Thyroid gland (tissue), 4 donors: ENCODE measurements at regions not wholly inside any gene's neighbourhood (a gene's known extent, or its start where the extent isn't known, plus 50 kb on each side); places are given as distances from the start of the nearest gene placed in this dataset.
A peak's percentile ranks its signal among the peaks of the same experiment; 100 is the strongest.

Source experiments
- DNase-seq, 2 donors: peaks; one replicate each; pipeline ENCODE4 v3.0.0-alpha.2; 2019
- H3K27ac ChIP-seq, 3 donors: fragments of 200-600 bp; sonication (generic); 1 replicate in 2 of 3; 2 replicates in 1 of 3; pipeline ENCODE4 v1.5.1; 2016 to 2019; ENCODE audit warnings: mild to moderate bottlenecking in 1 of 3, moderate library complexity in 1 of 3
- H3K27me3 ChIP-seq: fragments of 200-600 bp; sonication (generic); one replicate; pipeline ENCODE4 v1.5.1; 2019
- H3K36me3 ChIP-seq, 2 donors: fragments of 200-600 bp; sonication (generic); one replicate each; pipeline ENCODE4 v1.5.1; 2016 to 2019
- H3K4me1 ChIP-seq, 2 donors: fragments of 200-600 bp; sonication (generic); one replicate each; pipeline ENCODE4 v1.5.1; 2017 to 2019
- H3K4me3 ChIP-seq, 3 donors: fragments of 200-600 bp; sonication (generic); replicated peaks in 1 of 3; 1 replicate in 2 of 3; 2 replicates in 1 of 3; pipeline ENCODE4 v1.5.1; 2016; ENCODE audit warnings: mild to moderate bottlenecking in 1 of 3
- H3K9me3 ChIP-seq: fragments of 200-600 bp; sonication (generic); one replicate; pipeline ENCODE4 v1.5.1; 2017
- POLR2A ChIP-seq, 2 donors: fragments of 450-650 bp; IDR thresholded peaks; one replicate each; pipeline ENCODE4 v1.6.1; 2017; ENCODE audit warnings: antibody characterized with exemption in 2 of 2, mild to moderate bottlenecking in 2 of 2, moderate library complexity in 1 of 2
- WGBS, 2 donors: methylation state at CpG; one replicate each; pipeline ENCODE4 v1.1.5; 2017; 5-methylcytosine and 5-hydroxymethylcytosine counted together
- intact Hi-C: fragments of 100-400 bp; cut with DNase I; formaldehyde crosslinking; loops from one replicate; pipeline ENCODE4 v1.15.1; 2023
- TF ChIP-seq, protein P1 (sequence below), 6 experiments: fragments of 200-600 bp in 3 of 6; fragments of 450-650 bp in 3 of 6; sonication (generic) in 3 of 6; IDR thresholded peaks; one replicate each; pipeline ENCODE4 v1.5.1; 2016 to 2019; ENCODE audit warnings: antibody characterized with exemption in 6 of 6, mild to moderate bottlenecking in 2 of 6, inconsistent platforms in 1 of 6, moderate library complexity in 1 of 6

DNA sequence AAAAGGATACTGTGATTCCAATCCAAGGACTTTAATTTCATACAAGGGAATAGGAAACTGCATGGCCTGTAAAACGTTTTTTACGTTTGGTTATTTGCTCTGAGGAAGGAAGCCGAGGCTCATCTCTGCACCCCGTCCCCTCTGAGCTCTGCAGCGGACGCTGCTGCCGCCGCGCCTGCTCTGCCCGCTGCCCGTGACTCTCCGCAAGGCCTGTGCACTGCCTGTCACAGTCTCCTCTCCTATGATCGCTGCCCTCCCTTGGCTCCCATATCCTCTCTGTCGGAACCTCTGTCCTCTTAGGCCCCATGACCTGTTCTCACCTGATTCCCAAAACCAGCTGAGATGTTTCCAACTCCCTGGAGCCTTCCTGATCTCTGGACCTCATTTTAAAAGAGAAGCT, 320.3 kb upstream of the ZNF32 start:
- Histone ChIP-seq H3K27me3 (no peaks in the 10 kb centered on the region), H3K4me1 (peaks cover 0 to 13% of the 10 kb centered on the region in 2 donors), H3K27ac (no peak overlapping the region), H3K9me3 (no peaks in the 10 kb centered on the region), H3K4me3 (no peak overlapping the region), H3K36me3 (no peaks in the 10 kb centered on the region)
- no peak for DNase-seq
- TF ChIP-seq POLR2A (IDR thresholded peaks at IDR 0.05): no peak
- TF ChIP-seq, protein P1, sequence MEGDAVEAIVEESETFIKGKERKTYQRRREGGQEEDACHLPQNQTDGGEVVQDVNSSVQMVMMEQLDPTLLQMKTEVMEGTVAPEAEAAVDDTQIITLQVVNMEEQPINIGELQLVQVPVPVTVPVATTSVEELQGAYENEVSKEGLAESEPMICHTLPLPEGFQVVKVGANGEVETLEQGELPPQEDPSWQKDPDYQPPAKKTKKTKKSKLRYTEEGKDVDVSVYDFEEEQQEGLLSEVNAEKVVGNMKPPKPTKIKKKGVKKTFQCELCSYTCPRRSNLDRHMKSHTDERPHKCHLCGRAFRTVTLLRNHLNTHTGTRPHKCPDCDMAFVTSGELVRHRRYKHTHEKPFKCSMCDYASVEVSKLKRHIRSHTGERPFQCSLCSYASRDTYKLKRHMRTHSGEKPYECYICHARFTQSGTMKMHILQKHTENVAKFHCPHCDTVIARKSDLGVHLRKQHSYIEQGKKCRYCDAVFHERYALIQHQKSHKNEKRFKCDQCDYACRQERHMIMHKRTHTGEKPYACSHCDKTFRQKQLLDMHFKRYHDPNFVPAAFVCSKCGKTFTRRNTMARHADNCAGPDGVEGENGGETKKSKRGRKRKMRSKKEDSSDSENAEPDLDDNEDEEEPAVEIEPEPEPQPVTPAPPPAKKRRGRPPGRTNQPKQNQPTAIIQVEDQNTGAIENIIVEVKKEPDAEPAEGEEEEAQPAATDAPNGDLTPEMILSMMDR (IDR thresholded peaks at IDR 0.05): no peak
- intact Hi-C loops: no loop called here
- 64 to 74% methylated on average over 14 of the region's 14 CpGs for WGBS, 2 donors

DNA sequence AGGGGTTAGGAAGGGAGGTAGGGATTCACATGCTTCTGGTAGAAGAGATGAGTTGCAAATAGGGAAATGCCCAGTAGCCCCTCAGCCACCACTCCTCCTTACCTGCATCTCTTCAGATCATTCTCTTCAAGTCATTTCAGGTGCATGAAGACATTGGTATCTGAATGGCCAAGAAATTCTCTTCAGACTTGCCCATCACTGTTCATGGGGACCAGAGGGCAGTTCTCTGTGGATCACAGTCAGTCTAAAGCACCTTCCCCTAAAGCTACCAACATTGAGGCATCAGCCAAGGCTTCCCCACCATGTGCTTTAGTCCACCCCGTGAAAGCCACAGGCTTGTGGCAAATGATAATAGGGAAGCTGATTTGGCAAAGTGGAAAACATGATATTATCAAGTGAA, 319.4 kb upstream of the ZNF32 start:
- Histone ChIP-seq H3K4me1 (peaks cover 0 to 17% of the 10 kb centered on the region in 2 donors), H3K36me3 (no peaks in the 10 kb centered on the region), H3K4me3 (no peak overlapping the region), H3K9me3 (no peaks in the 10 kb centered on the region), H3K27me3 (no peaks in the 10 kb centered on the region), H3K27ac (no peak overlapping the region)
- no peak for TF ChIP-seq POLR2A (IDR thresholded peaks at IDR 0.05)
- TF ChIP-seq, protein P1 (IDR thresholded peaks at IDR 0.05): no peak
- no peak for DNase-seq
- WGBS, 2 donors: 83 to 85% methylated on average over 1 of the region's 1 CpG
- intact Hi-C loops: no loop called here

DNA sequence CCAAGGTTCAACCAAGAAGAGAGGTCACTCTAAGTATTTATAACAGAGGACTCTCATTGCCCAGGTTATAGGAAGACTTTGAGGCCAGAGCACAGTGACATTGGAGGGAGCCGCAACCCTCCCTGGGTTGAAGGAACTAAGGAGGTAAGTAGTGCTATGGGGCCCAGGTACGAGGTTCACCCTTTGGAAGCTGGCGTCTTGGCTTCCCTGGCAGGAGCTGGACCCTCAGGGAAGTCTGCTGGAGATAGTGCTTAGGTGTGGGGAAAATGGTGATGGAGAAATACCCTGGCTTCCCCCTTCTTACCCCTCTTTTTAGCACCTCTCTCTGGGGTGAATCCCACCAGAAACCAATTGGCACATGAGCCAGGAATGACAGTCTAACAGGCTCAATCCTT, 317.9 kb upstream of the ZNF32 start:
- H3K36me3 ChIP-seq: no peaks in the 10 kb centered on the region

DNA sequence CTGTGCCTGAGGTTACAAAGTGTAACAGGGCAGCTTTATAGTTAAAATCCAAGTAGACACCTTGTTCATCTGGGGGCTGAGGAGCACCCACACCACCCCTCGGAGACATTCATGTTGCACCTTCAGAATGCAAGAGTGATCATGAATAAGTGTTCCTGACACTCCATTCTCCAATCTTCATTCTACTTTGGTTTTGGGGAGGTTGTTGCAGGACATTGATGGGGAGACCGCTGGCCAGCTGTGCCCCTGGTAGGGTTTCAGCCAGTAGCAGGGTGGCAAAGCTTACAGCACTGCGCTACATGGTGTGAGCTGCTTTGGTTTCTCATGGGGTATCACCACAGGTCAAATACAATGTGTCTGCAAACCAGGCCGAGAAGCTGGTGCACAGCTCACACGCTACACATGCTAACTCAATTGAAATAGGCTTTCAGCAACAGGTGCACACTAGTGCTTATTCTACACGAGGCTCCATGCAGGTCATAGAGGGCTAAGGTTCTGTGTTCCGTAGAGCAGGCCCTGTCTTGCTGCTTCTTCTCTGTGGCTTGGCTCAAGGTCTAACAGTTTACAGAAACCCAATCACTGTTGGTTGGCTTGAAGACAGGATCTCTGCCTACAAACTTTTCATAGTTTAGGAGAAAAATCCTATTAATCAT, 317.4 kb upstream of the ZNF32 start:
- Histone ChIP-seq H3K36me3 (no peaks in the 10 kb centered on the region), H3K9me3 (no peaks in the 10 kb centered on the region), H3K27ac (peak overlapping the region in 1 of 3 donors; percentile 71), H3K27me3 (no peaks in the 10 kb centered on the region), H3K4me3 (no peak overlapping the region), H3K4me1 (peaks cover 0 to 17% of the 10 kb centered on the region in 2 donors)
- TF ChIP-seq, protein P1 (IDR thresholded peaks at IDR 0.05): no peak
- no peak for TF ChIP-seq POLR2A (IDR thresholded peaks at IDR 0.05)
- 83 to 87% methylated on average over 7 of the region's 7 CpGs for WGBS, 2 donors
- no peak for DNase-seq
- intact Hi-C loops: no loop called here

More for the DNA sequence above, 317.9 kb upstream of the ZNF32 start:
- WGBS, 2 donors: 94 to 96% methylated on average over 3 of the region's 3 CpGs
- Histone ChIP-seq H3K27me3 (no peaks in the 10 kb centered on the region), H3K27ac (no peak overlapping the region), H3K9me3 (no peaks in the 10 kb centered on the region), H3K4me3 (no peak overlapping the region), H3K4me1 (peaks cover 0 to 17% of the 10 kb centered on the region in 2 donors)
- no peak for DNase-seq
- TF ChIP-seq, protein P1 (IDR thresholded peaks at IDR 0.05): no peak
- no peak for TF ChIP-seq POLR2A (IDR thresholded peaks at IDR 0.05)
- intact Hi-C loops: no loop called here

DNA sequence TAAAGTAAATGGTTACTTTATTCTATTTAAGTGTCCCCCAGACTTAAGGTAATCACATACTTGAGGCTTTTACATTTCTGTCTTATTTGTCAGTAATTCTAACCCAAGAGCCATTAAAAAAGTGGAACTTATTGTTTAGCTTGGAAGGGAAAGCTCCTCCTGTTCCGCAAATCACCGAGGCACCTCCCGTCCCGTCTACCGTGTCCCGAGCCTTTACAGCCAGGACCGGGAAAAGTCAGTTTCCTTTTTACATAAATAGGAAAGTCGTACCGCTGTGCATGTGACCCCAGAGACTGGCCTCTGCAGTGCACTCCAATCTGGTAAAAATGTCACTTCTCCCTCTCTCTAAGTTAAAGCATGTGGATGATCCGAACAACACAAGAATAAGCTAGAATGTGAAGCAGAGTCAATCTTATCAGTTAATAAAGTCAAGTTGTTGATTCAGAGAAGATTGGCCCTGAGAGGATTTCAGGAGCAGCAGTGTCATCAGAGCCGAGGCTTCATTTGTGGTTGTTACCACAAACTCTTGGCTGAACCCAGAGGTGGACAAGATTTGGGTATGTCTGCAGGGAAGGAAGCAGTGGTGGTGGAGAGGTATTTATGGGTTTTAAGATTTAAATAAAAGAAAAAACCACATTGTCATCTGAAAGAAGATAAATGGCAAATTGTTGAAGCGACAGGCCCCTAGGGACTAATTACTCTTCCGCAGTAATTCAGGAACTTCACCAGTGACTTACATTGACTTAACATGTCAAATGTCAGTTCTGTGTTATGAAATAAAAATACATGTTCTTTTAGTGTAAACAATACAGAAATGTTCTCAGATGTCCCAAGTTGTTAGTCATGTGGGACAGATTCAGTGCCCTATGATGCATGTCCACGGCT, 316.6 kb upstream of the ZNF32 start:
- no peak overlapping the region for H3K4me3 ChIP-seq
- H3K4me1 ChIP-seq: peaks cover 0 to 17% of the 10 kb centered on the region in 2 donors
- intact Hi-C loops: no loop called here
- DNase-seq: no peak
- H3K27me3 ChIP-seq: no peaks in the 10 kb centered on the region
- H3K36me3 ChIP-seq: no peaks in the 10 kb centered on the region
- TF ChIP-seq POLR2A (IDR thresholded peaks at IDR 0.05): no peak
- TF ChIP-seq, protein P1 (IDR thresholded peaks at IDR 0.05): no peak
- 47 to 61% methylated on average over 14 of the region's 14 CpGs for WGBS, 2 donors
- H3K27ac ChIP-seq: peak overlapping the region; percentile 13 to 71 (median 35)
- no peaks in the 10 kb centered on the region for H3K9me3 ChIP-seq
